ENCODE measurements at regions not wholly inside any gene's neighbourhood (a gene's known extent, or its start where the extent isn't known, plus 50 kb on each side); places are given as distances from the start of the nearest gene placed in this dataset.

DNA sequence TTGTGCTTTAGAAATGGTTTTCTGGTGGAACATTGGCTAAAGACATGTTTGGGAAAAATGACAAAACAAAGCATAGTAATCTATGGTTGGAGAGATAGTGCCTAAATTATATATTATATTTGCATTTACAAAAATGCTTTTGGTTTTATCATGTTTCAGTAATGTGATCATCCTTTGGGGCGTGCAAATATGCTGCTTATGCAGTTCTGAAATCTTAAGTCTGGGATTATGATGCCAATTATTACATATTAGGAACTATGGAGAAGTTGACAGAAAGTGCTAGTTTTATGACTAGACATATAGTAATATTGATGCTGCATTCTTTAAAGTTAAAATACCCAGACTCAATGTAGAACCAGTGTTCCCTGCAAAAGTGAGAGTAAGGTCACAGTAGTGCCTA is 655.0 kb downstream of the METTL15 start:
- TF ChIP-seq, protein P1, sequence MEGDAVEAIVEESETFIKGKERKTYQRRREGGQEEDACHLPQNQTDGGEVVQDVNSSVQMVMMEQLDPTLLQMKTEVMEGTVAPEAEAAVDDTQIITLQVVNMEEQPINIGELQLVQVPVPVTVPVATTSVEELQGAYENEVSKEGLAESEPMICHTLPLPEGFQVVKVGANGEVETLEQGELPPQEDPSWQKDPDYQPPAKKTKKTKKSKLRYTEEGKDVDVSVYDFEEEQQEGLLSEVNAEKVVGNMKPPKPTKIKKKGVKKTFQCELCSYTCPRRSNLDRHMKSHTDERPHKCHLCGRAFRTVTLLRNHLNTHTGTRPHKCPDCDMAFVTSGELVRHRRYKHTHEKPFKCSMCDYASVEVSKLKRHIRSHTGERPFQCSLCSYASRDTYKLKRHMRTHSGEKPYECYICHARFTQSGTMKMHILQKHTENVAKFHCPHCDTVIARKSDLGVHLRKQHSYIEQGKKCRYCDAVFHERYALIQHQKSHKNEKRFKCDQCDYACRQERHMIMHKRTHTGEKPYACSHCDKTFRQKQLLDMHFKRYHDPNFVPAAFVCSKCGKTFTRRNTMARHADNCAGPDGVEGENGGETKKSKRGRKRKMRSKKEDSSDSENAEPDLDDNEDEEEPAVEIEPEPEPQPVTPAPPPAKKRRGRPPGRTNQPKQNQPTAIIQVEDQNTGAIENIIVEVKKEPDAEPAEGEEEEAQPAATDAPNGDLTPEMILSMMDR (IDR thresholded peaks at IDR 0.05): no peak

DNA sequence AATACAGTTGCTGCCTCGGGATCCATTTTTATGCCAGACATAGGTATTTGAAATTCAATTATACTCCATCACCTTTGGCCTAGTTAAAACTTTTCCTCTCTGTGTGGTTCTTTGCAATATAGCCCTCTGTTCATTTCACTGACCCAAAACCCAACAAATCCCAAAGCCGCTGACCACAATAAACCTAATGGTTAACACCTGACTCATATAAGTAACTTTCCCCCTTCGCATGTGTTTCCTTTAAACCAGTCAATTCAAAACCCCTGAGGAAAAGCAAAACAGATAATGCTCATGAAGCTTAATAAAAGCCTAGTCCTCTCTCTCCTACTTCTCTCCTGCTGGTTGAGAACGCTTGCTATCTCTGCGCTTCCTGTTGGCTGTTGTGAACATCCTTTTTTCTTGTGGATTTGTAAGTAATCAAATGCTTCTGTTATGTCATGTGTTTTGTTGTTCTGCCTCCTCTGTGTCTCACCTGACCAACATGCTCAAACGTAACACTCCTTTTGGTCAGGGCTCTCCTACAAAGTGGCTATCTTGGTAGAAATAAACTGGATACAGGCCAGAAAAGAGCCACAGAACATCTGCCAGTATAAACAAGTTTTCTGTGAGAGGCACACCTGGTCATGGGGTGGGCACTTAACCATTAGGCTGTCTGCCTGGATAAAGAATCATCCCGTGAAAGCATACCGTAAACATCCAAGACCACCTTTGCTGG is 652.6 kb downstream of the METTL15 start:
- TF ChIP-seq, protein P1 (IDR thresholded peaks at IDR 0.05): no peak

DNA sequence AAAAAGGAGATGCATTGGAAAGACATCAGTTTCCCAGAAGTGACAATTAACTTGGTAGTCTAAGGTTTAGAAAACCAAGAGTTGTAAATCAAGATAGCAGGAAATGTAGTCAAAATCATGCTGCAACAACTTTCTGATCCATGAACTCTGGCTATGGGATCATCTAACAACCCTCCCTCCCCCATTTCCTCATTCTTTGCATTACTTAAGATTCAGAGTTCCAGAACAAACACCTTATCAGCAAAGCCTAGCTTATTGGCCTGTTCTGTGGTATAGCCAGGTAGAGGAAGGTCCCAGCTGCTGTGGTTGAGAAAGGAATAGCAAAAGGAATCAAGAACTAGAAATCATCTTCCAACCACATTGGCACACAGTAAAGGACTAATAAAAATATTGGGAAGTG is 651.1 kb downstream of the METTL15 start:
- TF ChIP-seq, protein P1 (IDR thresholded peaks at IDR 0.05): no peak

DNA sequence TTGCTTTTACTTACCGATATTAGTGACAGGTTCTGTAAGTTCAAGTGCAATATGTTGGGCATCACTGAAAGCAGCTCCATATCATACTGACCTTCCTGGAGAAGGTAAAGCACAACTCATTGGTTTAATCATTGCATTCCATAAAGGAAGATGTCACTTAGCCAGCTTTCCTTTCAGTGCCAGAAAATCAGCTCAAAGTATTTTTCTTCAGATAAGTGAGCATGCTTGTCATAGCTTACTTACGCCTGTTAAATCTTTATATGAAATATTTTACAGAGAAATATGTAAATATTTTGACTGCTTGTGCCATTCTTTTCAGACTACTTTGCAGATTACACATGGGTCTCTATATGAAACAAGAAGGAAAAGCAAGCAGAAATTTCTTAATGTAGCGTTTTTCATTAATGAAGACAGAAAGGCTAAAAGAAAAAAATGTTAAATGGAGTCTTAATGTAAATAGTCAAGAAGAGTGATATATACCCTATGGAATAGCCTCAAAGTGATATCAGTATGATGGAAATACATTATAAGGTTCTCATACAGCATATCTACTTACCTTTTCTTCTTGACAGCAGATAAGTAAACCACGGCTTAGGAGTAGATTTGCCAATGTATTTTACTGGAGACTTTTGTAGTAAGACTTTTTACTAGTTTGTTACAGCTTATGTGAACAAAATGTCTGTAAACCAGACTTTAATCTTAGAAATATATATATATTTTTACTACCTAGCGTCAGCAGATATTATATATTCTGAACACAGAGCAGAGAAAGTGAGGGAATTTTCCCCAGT is 649.7 kb downstream of the METTL15 start:
- TF ChIP-seq, protein P1 (IDR thresholded peaks at IDR 0.05): no peak

DNA sequence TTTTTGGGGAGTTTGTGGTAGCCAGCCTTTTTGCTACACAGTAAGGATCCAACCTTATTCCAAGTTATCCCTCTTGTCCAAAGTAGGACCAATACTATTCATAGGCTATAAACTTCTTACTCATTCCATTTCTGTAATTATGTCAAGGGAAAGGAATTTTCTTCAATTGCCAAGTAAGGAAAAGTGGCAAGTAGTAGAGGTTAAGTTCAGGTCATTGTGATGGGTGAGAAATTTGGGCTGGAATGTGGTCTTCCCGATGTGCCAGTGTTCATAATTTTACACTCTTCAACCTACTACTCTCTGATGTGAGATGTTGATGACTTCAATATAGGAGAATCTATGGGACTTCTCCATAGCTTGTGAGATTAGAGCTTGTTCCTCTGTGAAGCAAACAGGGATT is 648.8 kb downstream of the METTL15 start:
- TF ChIP-seq, protein P1 (IDR thresholded peaks at IDR 0.05): no peak

DNA sequence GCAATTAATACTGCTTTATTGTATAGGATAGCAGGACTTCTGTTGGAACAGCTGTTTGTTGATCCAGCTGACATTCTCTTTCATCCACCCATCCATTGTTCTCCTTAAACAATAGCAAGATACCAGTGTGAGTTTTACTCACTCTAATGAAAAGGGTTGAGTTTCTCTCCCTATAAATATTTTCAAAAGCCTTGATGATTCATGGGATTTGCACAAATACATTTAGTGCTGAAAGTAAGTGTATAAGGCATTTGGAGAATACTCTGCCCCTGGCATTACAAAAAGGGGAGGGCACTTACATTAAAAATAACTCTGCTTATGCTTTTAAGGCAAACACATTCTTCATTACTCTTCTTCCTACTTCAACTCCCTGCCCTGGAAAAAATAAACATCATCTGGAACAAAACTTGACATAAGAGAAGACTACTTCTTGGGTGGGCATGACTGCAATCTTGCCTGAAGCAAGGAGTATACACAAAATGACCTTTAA is 634.9 kb downstream of the METTL15 start:
- TF ChIP-seq, protein P1 (IDR thresholded peaks at IDR 0.05): no peak

DNA sequence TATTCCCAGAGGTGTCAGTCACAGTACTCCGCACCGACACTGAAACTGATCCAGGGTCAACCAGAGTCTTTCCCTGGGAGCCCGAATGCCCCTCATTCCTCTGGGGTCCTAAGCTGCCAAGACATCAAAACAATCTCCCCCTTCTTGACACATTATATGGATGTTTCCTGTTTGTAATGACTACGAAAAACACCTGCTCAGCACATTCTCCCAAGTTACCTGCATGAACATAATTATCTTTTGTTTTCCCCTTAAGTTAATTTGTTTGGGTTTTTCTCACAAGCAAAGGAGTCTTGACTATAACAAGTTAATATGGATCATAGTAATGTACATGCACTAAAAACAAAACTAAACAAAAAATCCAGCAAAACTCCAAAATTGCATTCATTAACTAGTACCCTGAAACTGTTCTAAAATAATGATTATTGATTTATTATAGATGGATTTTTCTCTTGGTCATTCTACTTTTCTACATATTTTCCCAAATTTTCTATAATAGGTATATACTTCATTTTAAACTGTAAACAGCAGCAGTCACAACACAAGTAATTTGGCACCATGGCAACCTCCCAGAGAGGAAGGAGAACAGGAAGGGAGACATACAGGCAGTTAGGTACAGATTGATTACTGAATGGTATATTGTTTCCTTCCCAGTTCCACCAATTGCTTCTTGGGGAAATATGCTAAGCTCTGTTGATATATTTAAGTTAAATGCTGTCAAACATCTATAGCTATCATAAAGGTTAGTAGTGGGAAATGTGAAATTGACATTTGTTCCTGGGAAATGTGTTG is 631.5 kb downstream of the METTL15 start:
- TF ChIP-seq, protein P1 (IDR thresholded peaks at IDR 0.05): no peak

All from LNCAP (cell line).